Testis (tissue), 2 donors: ENCODE measurements at regions not wholly inside any gene's neighbourhood (a gene's known extent, or its start where the extent isn't known, plus 50 kb on each side); places are given as distances from the start of the nearest gene placed in this dataset.

Experiments
- CTCF ChIP-seq, 3 experiments: fragments of 450-650 bp in 2 of 3; fragments of 200-600 bp in 1 of 3; sonication (generic) in 1 of 3; IDR thresholded peaks; one replicate each; pipeline ENCODE4 v1.5.1; 2016 to 2019; ENCODE audit warnings: antibody characterized with exemption in 3 of 3, mild to moderate bottlenecking in 2 of 3, moderate library complexity in 1 of 3
- POLR2A ChIP-seq: fragments of 450-650 bp; IDR thresholded peaks from one replicate; pipeline ENCODE4 v1.6.1; 2017; ENCODE audit warnings: antibody characterized with exemption, mild to moderate bottlenecking, moderate library complexity

GRCh38 chr1:83773059-83773458, 225.9 kb downstream of the TTLL7 start:
- TF ChIP-seq CTCF (IDR thresholded peaks at IDR 0.05) (no peak), POLR2A (no peak)
